HL-60 (cell line): ENCODE measurements at regions not wholly inside any gene's neighbourhood (a gene's known extent, or its start where the extent isn't known, plus 50 kb on each side); places are given as distances from the start of the nearest gene placed in this dataset.
"Not testable (repeated sequence)": the region's sequence is repeated elsewhere in the genome, so short reads cannot be mapped to it uniquely, and the experiment has no call there.

Experiments
- CTCF ChIP-seq: IDR thresholded peaks from one replicate; pipeline ENCODE4 v1.5.1; 2011; ENCODE audit warnings: low read length, control low read depth, inconsistent platforms; ENCODE audit not compliant: insufficient read depth
- REST ChIP-seq: IDR thresholded peaks from 2 replicates; pipeline ENCODE4 v1.6.1; 2012; ENCODE audit warnings: low read depth; ENCODE audit not compliant: insufficient replicate concordance

GRCh38 chr1:148280831-148281572, 128.9 kb upstream of the NBPF11 start:
- not testable (repeated sequence) for TF ChIP-seq REST, CTCF
